NOMO-1 (cell line): ENCODE measurements at regions not wholly inside any gene's neighbourhood (a gene's known extent, or its start where the extent isn't known, plus 50 kb on each side); places are given as distances from the start of the nearest gene placed in this dataset.

Source experiments
- DNase-seq, 2 experiments: peaks; one replicate each; lab custom pipeline; 2025; ENCODE audit not compliant: unreplicated experiment in 2 of 2; lab: John Stamatoyannopoulos, UW

GRCh38 chr13:30128095-30128494, 179.3 kb downstream of the KATNAL1 start:
- DNase-seq, result no peak

GRCh38 chr13:30126903-30127428, 180.4 kb downstream of the KATNAL1 start:
- DNase-seq, result no peak

GRCh38 chr13:30125422-30126073, 181.8 kb downstream of the KATNAL1 start:
- DNase-seq, result no peak

DNA sequence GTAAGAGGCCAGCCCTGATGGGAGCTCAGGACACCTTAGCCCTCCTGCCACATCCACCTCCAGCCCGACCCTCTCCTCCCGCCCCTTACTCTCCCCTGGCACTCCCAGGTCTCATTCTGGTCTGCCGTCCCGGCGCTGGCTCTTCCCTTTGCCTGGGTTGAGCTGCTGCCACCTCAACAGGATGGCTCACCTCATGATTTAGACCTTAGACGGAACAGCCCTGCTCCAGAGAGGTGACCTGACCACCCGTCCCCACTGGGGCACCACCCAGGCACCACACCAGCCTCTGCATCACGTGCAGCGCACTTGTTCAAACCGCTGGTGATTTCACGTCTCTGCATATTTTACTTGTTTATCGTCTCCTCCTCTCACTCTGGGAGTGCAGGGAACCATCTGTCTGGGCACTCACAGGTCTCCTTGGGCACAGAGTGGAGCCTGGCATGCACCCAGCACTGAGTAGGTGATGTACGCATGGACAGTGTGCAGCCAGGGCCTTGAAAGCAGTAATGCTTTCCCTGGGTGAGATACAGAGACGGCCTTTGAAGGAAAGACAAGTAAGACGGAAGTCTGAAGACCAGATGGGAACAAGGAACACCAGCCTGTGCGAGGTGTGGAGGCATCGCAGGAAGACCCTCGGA, 183.1 kb downstream of the KATNAL1 start:
- DNase-seq, result no peak

GRCh38 chr13:30123575-30123974, 183.8 kb downstream of the KATNAL1 start:
- no peak for DNase-seq

GRCh38 chr13:30121666-30122065, 185.7 kb downstream of the KATNAL1 start:
- no peak for DNase-seq

DNA sequence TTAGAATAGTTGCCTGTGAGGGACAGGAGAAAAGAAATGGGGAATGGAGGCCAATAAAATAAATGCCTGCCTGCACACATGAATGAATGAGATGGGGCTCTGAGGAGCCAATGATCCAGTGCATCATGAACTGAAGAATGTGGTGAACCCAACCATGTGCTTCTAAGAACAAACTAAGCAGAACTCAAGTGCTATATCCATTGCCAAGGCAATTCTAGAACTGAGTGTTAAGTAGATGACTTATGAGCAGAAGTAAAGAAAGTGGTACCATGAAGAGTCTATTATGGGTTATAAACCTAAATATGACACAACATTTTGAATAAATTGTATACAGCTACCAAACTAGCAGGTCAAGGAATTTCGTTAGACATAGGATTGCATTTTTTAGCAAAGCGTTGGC, 186.1 kb downstream of the KATNAL1 start:
- DNase-seq, result no peak

GRCh38 chr13:30120133-30120822, 187.1 kb downstream of the KATNAL1 start:
- DNase-seq, result no peak

DNA sequence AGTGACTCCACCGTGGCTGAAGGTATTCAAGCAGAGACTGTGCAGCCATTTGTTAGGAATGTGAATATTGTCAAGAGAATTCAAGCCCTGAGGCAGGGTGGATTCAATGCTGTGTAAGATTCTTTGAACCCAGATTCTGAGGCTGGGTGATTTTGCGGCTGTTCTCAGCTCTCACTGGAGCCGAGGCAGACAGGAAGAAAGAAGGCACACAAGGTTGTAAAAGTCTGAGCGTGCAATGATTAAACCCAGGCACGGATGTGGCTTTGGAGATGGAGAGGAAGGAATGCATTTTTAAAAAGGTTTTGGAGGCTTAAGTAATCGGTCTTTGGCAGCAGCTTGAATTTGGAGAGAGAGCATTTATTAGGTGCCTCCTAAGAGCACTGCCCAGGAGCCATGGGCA, 187.9 kb downstream of the KATNAL1 start:
- DNase-seq, result peak; percentile 11 to 17

DNA sequence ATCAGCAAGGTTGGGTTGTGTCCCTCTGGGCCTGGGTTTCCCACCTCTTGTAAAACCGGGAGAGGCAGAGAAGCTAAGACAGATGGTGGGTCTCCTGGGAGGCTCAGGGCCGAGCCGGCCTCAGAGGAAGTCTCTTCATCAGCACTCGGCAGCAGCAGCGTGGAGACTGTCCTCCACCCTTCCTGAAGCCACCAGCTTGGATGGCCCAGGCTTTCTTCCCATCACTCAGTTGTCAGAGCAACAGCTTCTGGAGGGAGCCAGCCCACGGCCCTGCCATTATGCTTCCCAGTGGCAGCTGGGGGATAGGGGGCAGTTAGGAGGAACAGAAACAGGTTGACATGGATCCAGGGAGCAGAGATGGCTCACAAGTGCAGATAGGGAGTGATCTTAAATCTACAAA, 191.0 kb downstream of the KATNAL1 start:
- DNase-seq, result no peak

DNA sequence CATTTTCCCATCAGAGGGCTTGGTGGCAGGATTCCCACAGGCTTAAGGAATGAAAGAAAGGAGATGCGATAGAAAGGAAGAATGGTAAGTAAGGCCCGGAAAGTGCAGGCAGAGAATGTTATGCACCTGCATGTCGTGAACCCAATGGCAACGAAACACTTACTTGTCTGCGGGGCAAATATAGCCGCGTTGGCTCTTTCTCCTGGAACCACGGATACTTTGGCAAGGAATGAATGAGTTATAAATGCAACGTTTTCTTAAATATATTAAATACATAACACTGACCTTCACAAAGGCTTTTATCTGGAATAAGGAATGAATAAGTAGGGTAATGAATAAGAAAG, 192.1 kb downstream of the KATNAL1 start:
- no peak for DNase-seq

GRCh38 chr13:30114571-30115256, 192.6 kb downstream of the KATNAL1 start:
- peak; percentile 88 to 90 for DNase-seq

GRCh38 chr13:30113983-30114570, 193.3 kb downstream of the KATNAL1 start:
- no peak for DNase-seq

GRCh38 chr13:30113551-30113950, 193.8 kb downstream of the KATNAL1 start:
- DNase-seq, result no peak

DNA sequence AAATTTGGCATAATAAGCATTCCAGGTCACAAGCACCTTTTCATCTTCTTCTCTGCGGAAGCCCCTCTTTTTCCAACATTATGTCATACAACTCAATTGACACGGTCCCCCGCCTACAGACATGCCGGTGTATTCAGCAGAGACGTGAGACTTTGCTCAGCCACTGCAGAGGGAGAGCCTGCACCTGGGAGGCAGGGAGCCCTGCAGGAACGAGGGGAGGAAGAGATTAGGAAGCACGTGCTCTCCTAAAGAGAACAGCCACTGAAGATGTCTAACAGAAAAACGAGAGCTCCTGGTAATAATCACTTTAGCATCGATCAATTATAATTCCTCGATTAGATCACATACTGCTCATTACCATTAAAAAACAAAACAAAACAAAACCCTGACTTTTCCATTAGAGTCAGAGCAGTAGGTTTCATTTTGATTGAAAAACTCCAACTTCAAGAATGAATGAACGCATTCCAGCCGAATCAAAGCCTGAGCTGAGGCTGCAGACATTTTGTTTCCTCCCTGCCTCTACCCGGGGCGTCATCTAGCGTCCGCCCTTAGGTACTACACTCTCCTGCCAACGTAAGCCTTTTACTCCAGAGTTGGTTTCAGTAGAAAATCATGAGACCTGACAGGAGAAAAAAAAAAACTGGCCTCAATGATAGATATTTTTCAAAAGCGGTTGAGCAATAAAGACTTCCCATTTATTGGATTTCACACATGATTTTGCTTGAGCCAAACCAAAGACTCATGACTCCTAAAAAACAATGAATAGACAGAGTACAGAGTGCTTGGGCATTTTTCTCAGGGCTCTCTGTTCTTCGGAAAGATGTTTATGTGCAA, 194.5 kb downstream of the KATNAL1 start:
- DNase-seq, result peak; percentile 91 to 93

DNA sequence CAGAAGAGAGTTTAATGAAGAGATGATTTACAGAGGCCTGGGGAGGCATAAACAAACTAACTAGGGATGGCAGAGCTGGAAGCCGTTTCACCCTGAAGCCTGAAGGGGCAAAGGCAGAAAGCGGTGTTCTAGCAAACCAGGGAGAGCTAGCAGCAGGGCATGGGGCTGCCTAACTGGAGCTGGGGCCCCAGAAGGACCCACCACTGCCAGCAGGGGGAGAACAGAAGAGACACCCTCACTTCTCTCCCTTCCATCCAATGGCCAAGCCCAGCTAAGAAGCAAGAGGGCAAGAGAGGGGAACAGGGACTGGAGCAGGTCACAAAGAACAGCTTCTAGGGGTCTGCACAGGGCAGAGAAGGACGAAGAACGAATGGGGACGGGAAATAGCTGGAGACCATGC, 195.5 kb downstream of the KATNAL1 start:
- DNase-seq, result peak; percentile 6 to 13

DNA sequence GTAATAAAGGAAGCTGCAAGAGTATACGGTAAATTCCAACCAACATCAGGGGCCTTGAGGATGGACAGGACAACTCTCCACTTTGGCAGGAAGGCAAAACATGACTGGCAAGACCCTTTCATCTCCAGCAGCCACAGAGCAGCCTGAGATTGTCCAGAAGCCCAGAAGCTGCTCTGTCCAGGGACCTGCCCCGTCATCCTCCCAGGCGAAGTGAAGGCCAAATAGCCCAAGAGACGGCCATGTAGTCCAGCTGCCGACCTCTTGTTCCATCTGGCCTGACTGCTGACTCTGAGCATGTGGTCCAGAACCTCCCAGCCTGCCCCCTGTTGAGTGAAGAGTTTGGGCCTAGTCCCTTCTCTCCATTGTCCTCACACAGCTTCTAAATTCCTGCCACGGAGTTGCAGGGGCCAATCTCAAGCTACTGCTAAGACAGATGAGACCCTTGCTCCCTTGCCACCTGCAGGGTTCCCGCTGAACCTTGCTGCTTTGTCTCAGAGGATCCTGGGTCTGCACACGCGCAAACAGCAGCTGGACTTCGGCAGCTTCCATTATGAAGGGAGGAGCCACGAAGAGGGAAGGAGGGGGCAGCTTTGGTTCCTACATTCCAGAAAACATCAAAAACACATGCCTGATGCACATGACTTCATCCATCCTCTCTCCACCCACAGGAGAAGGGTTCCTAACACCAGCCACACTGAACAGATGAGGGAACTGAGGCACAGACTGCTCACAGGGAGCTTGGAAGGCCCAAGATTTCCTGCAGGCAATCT, 196.9 kb downstream of the KATNAL1 start:
- DNase-seq, result no peak

- DNase-seq, result no peak
Measured at GRCh38 chr13:30109471-30110135, 197.7 kb downstream of the KATNAL1 start.

GRCh38 chr13:30108913-30109237, 198.5 kb downstream of the KATNAL1 start:
- DNase-seq, result no peak
